ENCODE measurements at regions not wholly inside any gene's neighbourhood (a gene's known extent, or its start where the extent isn't known, plus 50 kb on each side); places are given as distances from the start of the nearest gene placed in this dataset.

GRCh38 chr20:58135441-58136148 lies 92.9 kb downstream of the ANKRD60 start:
- Histone ChIP-seq H2BK12ac (ENCODE audit: low read length) (no peak overlapping the region), H3K9me3 (ENCODE audit: insufficient read depth, low read depth, low read length) (peaks cover 5% of the 10 kb centered on the region), H4K12ac (ENCODE audit: low read depth, low read length) (no peak overlapping the region), H3K18ac (ENCODE audit: low read length) (no peak overlapping the region), H3K4me2 (ENCODE audit: low read length) (no peak overlapping the region), H3K4me1 (ENCODE audit: control insufficient read depth in 1 of 2, insufficient read depth in 2 of 2, low read length in 2 of 2) (no peaks in the 10 kb centered on the region), H2BK120ac (ENCODE audit: insufficient read depth, low read length, poor library complexity) (no peak overlapping the region), H2AFZ (ENCODE audit: insufficient read depth, low read length, poor library complexity) (no peak overlapping the region), H3K79me2 (ENCODE audit: control insufficient read depth, insufficient read depth, low read length, poor library complexity) (no peaks in the 10 kb centered on the region), H3K27me3 (ENCODE audit: insufficient read depth, low read length) (no peaks in the 10 kb centered on the region), H3K9ac (ENCODE audit: low read length) (no peak overlapping the region), H3K79me1 (ENCODE audit: low read length) (no peaks in the 10 kb centered on the region), H4K8ac (ENCODE audit: low read depth, low read length) (no peak overlapping the region), H3K14ac (ENCODE audit: low read length) (no peak overlapping the region), H2AK5ac (ENCODE audit: low read length) (no peak overlapping the region), H3K36me3 (ENCODE audit: control insufficient read depth in 1 of 2, insufficient read depth in 2 of 2, low read length in 2 of 2) (no peaks in the 10 kb centered on the region), H3K27ac (ENCODE audit: low read depth, low read length) (no peak overlapping the region), H2BK5ac (ENCODE audit: low read depth, low read length, poor library complexity) (no peak overlapping the region), H4K91ac (ENCODE audit: low read depth, low read length) (no peak overlapping the region), H3K4ac (ENCODE audit: low read depth, low read length) (no peak overlapping the region), H3K4me3 (ENCODE audit: low read depth, low read length) (no peak overlapping the region), H3K23ac (ENCODE audit: low read length) (no peak overlapping the region)
- peak; percentile 56 to 76 for DNase-seq
- no CpG with 5 or more reads among the region's 16 CpGs for WGBS (ENCODE audit: extremely low coverage, insufficient coverage, insufficient read length)

GRCh38 chr20:58133020-58133808 lies 95.2 kb downstream of the ANKRD60 start:
- Histone ChIP-seq H3K4me2 (ENCODE audit: low read length) (no peak overlapping the region), H2BK12ac (ENCODE audit: low read length) (no peak overlapping the region), H2AFZ (ENCODE audit: insufficient read depth, low read length, poor library complexity) (no peak overlapping the region), H4K8ac (ENCODE audit: low read depth, low read length) (no peak overlapping the region), H3K36me3 (ENCODE audit: control insufficient read depth in 1 of 2, insufficient read depth in 2 of 2, low read length in 2 of 2) (no peaks in the 10 kb centered on the region), H4K91ac (ENCODE audit: low read depth, low read length) (no peak overlapping the region), H3K23ac (ENCODE audit: low read length) (no peak overlapping the region), H3K27me3 (ENCODE audit: insufficient read depth, low read length) (no peaks in the 10 kb centered on the region), H3K4ac (ENCODE audit: low read depth, low read length) (no peak overlapping the region), H2AK5ac (ENCODE audit: low read length) (no peak overlapping the region), H3K79me1 (ENCODE audit: low read length) (no peaks in the 10 kb centered on the region), H3K4me1 (ENCODE audit: control insufficient read depth in 1 of 2, insufficient read depth in 2 of 2, low read length in 2 of 2) (no peaks in the 10 kb centered on the region), H2BK5ac (ENCODE audit: low read depth, low read length, poor library complexity) (no peak overlapping the region), H3K9me3 (ENCODE audit: insufficient read depth, low read depth, low read length) (no peaks in the 10 kb centered on the region), H3K79me2 (ENCODE audit: control insufficient read depth, insufficient read depth, low read length, poor library complexity) (no peaks in the 10 kb centered on the region), H3K4me3 (ENCODE audit: low read depth, low read length) (no peak overlapping the region), H3K27ac (ENCODE audit: low read depth, low read length) (no peak overlapping the region), H2BK120ac (ENCODE audit: insufficient read depth, low read length, poor library complexity) (no peak overlapping the region), H3K18ac (ENCODE audit: low read length) (no peak overlapping the region), H3K9ac (ENCODE audit: low read length) (no peak overlapping the region), H3K14ac (ENCODE audit: low read length) (no peak overlapping the region), H4K12ac (ENCODE audit: low read depth, low read length) (no peak overlapping the region)
- no peak for DNase-seq
- WGBS (ENCODE audit: extremely low coverage, insufficient coverage, insufficient read length): 100% methylated on average over 1 of the region's 9 CpGs

GRCh38 chr20:58131551-58132142 lies 96.8 kb downstream of the ANKRD60 start:
- H2BK120ac ChIP-seq (ENCODE audit: insufficient read depth, low read length, poor library complexity): no peak overlapping the region
- no peaks in the 10 kb centered on the region for H3K79me2 ChIP-seq (ENCODE audit: control insufficient read depth, insufficient read depth, low read length, poor library complexity)
- H2BK12ac ChIP-seq (ENCODE audit: low read length): no peak overlapping the region
- no peak overlapping the region for H3K4ac ChIP-seq (ENCODE audit: low read depth, low read length)
- H3K4me3 ChIP-seq (ENCODE audit: low read depth, low read length): no peak overlapping the region
- H3K4me1 ChIP-seq (ENCODE audit: control insufficient read depth in 1 of 2, insufficient read depth in 2 of 2, low read length in 2 of 2): no peaks in the 10 kb centered on the region
- H2AK5ac ChIP-seq (ENCODE audit: low read length): no peak overlapping the region
- no peaks in the 10 kb centered on the region for H3K27me3 ChIP-seq (ENCODE audit: insufficient read depth, low read length)
- H3K27ac ChIP-seq (ENCODE audit: low read depth, low read length): no peak overlapping the region
- no peak overlapping the region for H3K18ac ChIP-seq (ENCODE audit: low read length)
- no peaks in the 10 kb centered on the region for H3K79me1 ChIP-seq (ENCODE audit: low read length)
- H3K36me3 ChIP-seq (ENCODE audit: control insufficient read depth in 1 of 2, insufficient read depth in 2 of 2, low read length in 2 of 2): no peaks in the 10 kb centered on the region
- no peak overlapping the region for H3K4me2 ChIP-seq (ENCODE audit: low read length)
- no peaks in the 10 kb centered on the region for H3K9me3 ChIP-seq (ENCODE audit: insufficient read depth, low read depth, low read length)
- no peak overlapping the region for H2AFZ ChIP-seq (ENCODE audit: insufficient read depth, low read length, poor library complexity)
- H3K9ac ChIP-seq (ENCODE audit: low read length): no peak overlapping the region
- no peak overlapping the region for H4K91ac ChIP-seq (ENCODE audit: low read depth, low read length)
- H4K12ac ChIP-seq (ENCODE audit: low read depth, low read length): no peak overlapping the region
- no peak for DNase-seq
- H4K8ac ChIP-seq (ENCODE audit: low read depth, low read length): no peak overlapping the region
- no peak overlapping the region for H2BK5ac ChIP-seq (ENCODE audit: low read depth, low read length, poor library complexity)
- H3K14ac ChIP-seq (ENCODE audit: low read length): no peak overlapping the region
- no CpG with 5 or more reads among the region's 8 CpGs for WGBS (ENCODE audit: extremely low coverage, insufficient coverage, insufficient read length)
- H3K23ac ChIP-seq (ENCODE audit: low read length): no peak overlapping the region

- H3K18ac ChIP-seq (ENCODE audit: low read length): no peak overlapping the region
- H3K9ac ChIP-seq (ENCODE audit: low read length): no peak overlapping the region
- no peaks in the 10 kb centered on the region for H3K27me3 ChIP-seq (ENCODE audit: insufficient read depth, low read length)
- H2BK5ac ChIP-seq (ENCODE audit: low read depth, low read length, poor library complexity): no peak overlapping the region
- no peak overlapping the region for H2AFZ ChIP-seq (ENCODE audit: insufficient read depth, low read length, poor library complexity)
- H3K27ac ChIP-seq (ENCODE audit: low read depth, low read length): no peak overlapping the region
- no peak overlapping the region for H3K4me3 ChIP-seq (ENCODE audit: low read depth, low read length)
- no peaks in the 10 kb centered on the region for H3K79me1 ChIP-seq (ENCODE audit: low read length)
- H3K23ac ChIP-seq (ENCODE audit: low read length): no peak overlapping the region
- no peaks in the 10 kb centered on the region for H3K79me2 ChIP-seq (ENCODE audit: control insufficient read depth, insufficient read depth, low read length, poor library complexity)
- H3K4ac ChIP-seq (ENCODE audit: low read depth, low read length): no peak overlapping the region
- no peaks in the 10 kb centered on the region for H3K9me3 ChIP-seq (ENCODE audit: insufficient read depth, low read depth, low read length)
- no peak overlapping the region for H2BK12ac ChIP-seq (ENCODE audit: low read length)
- H4K12ac ChIP-seq (ENCODE audit: low read depth, low read length): no peak overlapping the region
- no peak overlapping the region for H4K91ac ChIP-seq (ENCODE audit: low read depth, low read length)
- H3K36me3 ChIP-seq (ENCODE audit: control insufficient read depth in 1 of 2, insufficient read depth in 2 of 2, low read length in 2 of 2): no peaks in the 10 kb centered on the region
- no peak overlapping the region for H3K14ac ChIP-seq (ENCODE audit: low read length)
- H3K4me2 ChIP-seq (ENCODE audit: low read length): no peak overlapping the region
- H2AK5ac ChIP-seq (ENCODE audit: low read length): no peak overlapping the region
- H4K8ac ChIP-seq (ENCODE audit: low read depth, low read length): no peak overlapping the region
- H3K4me1 ChIP-seq (ENCODE audit: control insufficient read depth in 1 of 2, insufficient read depth in 2 of 2, low read length in 2 of 2): no peaks in the 10 kb centered on the region
- WGBS (ENCODE audit: extremely low coverage, insufficient coverage, insufficient read length): no CpG with 5 or more reads among the region's 8 CpGs
- no peak for DNase-seq
- no peak overlapping the region for H2BK120ac ChIP-seq (ENCODE audit: insufficient read depth, low read length, poor library complexity)
These were observed 97.3 kb downstream of the ANKRD60 start for GRCh38 chr20:58131151-58131550.
